ENCODE measurements at regions not wholly inside any gene's neighbourhood (a gene's known extent, or its start where the extent isn't known, plus 50 kb on each side); places are given as distances from the start of the nearest gene placed in this dataset.

DNA sequence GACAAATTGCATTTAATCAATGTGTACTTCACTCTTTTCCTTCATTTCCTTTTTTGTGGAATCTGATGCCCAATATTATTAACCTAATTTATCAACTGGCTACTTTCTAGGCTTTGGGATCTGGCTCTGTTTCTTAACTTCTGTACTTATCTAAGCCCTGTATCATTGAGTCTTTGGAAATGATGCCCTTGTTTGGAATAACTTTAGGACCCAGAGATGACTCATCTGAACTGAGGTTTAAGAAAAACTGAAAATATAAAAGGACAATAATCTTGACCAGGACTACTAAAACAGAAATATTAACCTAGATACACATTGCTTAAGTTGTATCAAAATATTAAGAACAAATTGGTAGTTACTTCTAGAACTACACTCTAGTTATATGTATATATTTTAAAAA, 600.8 kb downstream of the CPS1 start:
- no peak overlapping the region for H3K4me3 ChIP-seq (ENCODE audit: low read depth, low read length)
- TF ChIP-seq, protein P1, sequence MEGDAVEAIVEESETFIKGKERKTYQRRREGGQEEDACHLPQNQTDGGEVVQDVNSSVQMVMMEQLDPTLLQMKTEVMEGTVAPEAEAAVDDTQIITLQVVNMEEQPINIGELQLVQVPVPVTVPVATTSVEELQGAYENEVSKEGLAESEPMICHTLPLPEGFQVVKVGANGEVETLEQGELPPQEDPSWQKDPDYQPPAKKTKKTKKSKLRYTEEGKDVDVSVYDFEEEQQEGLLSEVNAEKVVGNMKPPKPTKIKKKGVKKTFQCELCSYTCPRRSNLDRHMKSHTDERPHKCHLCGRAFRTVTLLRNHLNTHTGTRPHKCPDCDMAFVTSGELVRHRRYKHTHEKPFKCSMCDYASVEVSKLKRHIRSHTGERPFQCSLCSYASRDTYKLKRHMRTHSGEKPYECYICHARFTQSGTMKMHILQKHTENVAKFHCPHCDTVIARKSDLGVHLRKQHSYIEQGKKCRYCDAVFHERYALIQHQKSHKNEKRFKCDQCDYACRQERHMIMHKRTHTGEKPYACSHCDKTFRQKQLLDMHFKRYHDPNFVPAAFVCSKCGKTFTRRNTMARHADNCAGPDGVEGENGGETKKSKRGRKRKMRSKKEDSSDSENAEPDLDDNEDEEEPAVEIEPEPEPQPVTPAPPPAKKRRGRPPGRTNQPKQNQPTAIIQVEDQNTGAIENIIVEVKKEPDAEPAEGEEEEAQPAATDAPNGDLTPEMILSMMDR (IDR thresholded peaks at IDR 0.05; ENCODE audit: low read depth, low read length), result no peak

DNA sequence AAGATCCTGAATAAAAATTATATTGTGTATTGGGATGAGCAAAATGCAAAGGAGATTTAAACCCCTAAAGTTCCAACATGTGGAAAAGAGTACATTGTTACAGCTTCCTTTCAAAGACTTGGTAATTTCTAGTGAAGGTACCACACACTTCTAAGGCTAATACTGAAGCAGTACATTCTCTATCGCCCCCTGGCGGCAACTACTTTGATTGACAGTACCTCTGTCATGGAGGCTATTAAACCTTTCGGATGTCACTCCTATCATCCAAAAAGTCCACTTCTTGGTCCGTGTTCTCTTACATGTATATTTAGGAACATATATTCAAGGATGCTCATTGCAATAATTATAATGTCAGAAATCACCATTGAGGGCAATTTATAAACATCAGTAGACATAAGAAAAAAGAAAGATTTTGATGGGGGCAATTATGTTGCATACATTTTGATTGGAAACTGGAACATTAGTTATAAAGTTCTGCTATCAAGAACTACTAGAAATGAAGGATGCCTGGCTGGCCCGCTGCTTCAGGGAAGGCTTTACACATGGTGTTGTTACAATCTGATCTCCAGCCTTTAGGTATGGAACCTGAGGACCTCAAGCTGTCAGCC, 601.6 kb downstream of the CPS1 start:
- H3K4me3 ChIP-seq (ENCODE audit: low read depth, low read length), result no peak overlapping the region
- TF ChIP-seq, protein P1 (IDR thresholded peaks at IDR 0.05; ENCODE audit: low read depth, low read length), result peak; percentile 27; the same call in 1 of the 2 replicates

DNA sequence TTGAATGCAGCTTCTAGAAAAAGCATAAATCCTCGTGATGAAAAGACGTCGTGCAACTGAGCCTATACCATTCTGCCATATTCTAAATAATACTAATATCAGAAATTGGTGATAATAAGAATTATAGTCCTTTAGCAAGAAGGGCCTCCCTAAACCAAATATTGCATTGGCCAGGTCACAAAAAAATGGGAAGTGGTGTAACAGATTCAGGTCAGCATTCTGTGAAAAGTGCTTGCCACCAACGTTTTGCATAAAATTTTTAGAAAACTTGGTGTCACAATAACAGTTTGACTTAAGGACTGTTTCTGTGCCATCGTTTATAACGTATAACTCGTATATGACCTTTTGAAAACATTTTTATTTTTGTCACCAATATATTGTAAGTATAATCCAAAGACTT, 603.6 kb downstream of the CPS1 start:
- H3K4me3 ChIP-seq (ENCODE audit: low read depth, low read length), result no peak overlapping the region
- TF ChIP-seq, protein P1 (IDR thresholded peaks at IDR 0.05; ENCODE audit: low read depth, low read length), result no peak

DNA sequence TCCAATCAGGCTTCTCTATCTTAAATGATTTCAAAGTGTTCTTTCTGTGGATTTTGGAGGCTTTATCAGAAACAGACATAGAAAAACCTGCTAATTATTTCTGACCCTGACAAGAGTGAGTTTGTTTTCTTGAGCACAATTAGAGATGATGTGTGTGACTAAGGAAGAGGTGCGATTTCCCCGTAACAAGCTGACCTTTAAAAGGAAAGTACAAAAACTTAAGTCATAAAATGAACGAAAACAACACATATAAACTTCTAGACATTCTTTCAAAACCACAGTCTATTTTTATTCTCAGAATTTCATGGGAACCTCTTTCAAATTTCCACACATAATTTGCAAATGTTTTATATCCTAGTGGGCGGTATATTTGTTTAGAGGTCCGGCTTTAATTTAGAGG, 604.8 kb downstream of the CPS1 start:
- H3K4me3 ChIP-seq (ENCODE audit: low read depth, low read length), result no peak overlapping the region
- TF ChIP-seq, protein P1 (IDR thresholded peaks at IDR 0.05; ENCODE audit: low read depth, low read length), result no peak

DNA sequence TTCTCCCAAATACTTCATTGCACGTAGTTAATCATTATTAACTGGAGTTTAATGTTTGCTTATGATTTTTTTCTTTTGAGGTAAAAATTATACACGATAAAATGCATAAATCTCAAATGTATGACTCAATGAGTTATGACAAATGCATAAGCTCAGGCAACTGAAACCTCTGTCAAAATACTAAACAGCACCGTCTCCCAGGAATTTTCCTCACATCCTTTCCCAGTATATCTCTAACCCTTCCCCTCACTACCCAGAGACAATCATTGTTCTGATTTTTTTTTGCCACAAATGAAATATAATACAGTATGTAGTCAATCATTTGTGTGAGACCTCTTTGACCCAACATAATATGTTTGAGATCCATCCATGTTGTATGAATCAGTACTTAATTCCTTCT, 606.5 kb downstream of the CPS1 start:
- TF ChIP-seq, protein P1 (IDR thresholded peaks at IDR 0.05; ENCODE audit: low read depth, low read length), result no peak
- no peak overlapping the region for H3K4me3 ChIP-seq (ENCODE audit: low read depth, low read length)

DNA sequence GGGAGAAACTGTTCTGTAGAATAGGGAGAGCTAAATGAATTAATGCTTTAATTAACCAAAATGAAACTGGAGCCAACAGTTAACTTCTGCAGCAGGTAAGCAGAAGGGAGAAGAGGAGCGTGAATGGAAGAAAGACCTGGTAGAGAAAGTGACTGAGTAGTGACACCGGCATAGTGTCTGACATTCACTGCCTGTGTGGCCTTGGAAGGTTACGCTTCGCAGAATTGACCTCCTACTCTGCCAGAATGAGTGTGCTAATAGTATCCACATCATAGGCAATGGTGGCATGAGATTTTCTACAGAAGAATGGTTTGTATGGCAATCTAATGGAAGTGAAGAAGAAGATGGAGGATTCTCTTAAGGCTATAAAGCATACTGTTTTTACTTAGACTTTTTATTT, 614.4 kb downstream of the CPS1 start:
- TF ChIP-seq, protein P1 (IDR thresholded peaks at IDR 0.05; ENCODE audit: low read depth, low read length), result no peak

DNA sequence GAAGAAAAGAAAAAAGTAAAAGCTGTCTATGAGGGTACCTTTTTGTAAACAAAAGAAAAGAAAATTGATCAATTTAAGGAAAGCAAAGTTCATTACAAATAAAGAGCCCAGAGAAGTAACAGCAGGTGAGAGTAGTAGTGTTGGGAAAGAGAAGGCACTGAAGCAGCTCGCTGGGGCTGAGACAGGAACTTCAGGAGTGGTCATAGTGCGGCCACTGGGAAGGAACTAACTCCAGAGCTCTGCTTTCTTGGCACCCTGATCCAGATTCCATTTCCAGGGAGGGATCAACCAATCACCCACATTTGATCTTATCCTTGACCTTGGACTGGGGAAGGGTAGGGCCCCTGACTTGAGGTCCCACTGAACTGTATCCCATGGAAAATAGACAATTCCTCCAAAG, 617.6 kb downstream of the CPS1 start:
- TF ChIP-seq, protein P1 (IDR thresholded peaks at IDR 0.05; ENCODE audit: low read depth, low read length), result no peak
- H3K4me3 ChIP-seq (ENCODE audit: low read depth, low read length), result no peak overlapping the region

More for the DNA sequence above, 614.4 kb downstream of the CPS1 start:
- H3K4me3 ChIP-seq (ENCODE audit: low read depth, low read length), result no peak overlapping the region

Measured in WI38 (cell line).